ENCODE measurements at regions not wholly inside any gene's neighbourhood (a gene's known extent, or its start where the extent isn't known, plus 50 kb on each side); places are given as distances from the start of the nearest gene placed in this dataset.

DNA sequence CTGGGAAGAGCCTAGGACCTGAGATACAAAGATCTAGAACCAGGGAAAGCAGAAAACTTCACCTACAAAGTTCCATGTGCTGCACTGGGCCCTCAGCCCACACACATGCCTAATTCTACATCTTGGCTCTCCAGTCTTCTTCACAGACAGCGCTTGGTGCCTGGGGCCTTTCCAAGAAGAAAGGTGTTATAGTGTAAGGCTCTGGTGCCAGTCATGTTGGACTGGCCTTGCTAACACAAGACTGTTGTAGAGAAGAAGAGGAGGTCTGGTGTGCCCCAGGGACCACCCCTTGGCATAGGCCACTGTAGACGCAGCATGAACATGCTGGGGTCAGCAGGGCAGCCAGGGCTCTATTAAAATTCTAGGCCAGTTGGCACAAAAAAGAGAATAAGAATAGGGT is 226.2 kb upstream of the CTNNB1 start:
- peaks cover 15 to 28% (median 21%) of the 10 kb centered on the region in 4 donors for H3K4me1 ChIP-seq
- H3K27ac ChIP-seq, result peak overlapping the region in 2 of 5 donors; percentile 14 to 72
- TF ChIP-seq, protein P1, sequence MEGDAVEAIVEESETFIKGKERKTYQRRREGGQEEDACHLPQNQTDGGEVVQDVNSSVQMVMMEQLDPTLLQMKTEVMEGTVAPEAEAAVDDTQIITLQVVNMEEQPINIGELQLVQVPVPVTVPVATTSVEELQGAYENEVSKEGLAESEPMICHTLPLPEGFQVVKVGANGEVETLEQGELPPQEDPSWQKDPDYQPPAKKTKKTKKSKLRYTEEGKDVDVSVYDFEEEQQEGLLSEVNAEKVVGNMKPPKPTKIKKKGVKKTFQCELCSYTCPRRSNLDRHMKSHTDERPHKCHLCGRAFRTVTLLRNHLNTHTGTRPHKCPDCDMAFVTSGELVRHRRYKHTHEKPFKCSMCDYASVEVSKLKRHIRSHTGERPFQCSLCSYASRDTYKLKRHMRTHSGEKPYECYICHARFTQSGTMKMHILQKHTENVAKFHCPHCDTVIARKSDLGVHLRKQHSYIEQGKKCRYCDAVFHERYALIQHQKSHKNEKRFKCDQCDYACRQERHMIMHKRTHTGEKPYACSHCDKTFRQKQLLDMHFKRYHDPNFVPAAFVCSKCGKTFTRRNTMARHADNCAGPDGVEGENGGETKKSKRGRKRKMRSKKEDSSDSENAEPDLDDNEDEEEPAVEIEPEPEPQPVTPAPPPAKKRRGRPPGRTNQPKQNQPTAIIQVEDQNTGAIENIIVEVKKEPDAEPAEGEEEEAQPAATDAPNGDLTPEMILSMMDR (IDR thresholded peaks at IDR 0.05), result no peak
- TF ChIP-seq EP300 (IDR thresholded peaks at IDR 0.05) (no peak), POLR2A (IDR thresholded peaks at IDR 0.05) (no peak), POLR2AphosphoS5 (IDR thresholded peaks at IDR 0.05) (no peak)
- intact Hi-C loops (cut with DNase I; ENCODE audit: low total_unique reads), result no loop called here
- H3K27me3 ChIP-seq, result no peaks in the 10 kb centered on the region
- 92 to 100% (median 96%) methylated on average over 2 of the region's 2 CpGs for WGBS, 5 donors
- no peak for DNase-seq
- H3K9me3 ChIP-seq, result no peaks in the 10 kb centered on the region
- H3K36me3 ChIP-seq, result no peaks in the 10 kb centered on the region
- H3K4me3 ChIP-seq, result no peak overlapping the region

DNA sequence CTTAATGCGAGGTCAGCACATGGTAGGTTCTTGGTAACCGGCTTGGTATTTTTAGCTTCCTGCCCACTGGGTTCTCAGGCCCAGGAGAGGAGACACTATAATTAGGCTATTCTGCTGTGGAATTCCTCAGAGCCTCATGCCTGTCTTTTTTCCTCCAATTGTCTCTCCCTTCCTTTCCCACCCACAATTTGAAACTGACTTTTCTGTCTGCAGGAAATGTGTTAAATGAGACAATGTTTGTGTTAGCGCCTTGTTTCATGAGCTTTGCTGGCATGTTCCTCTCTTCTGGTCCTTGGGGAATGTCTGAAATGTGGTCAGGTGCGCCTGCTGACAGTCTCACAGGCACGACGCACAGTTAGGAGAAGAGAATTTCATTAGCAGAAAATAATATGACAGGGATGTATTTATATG is 223.6 kb upstream of the CTNNB1 start:
- intact Hi-C loops (cut with DNase I; ENCODE audit: low total_unique reads), result no loop called here
- WGBS, 5 donors, result 63 to 87% (median 79%) methylated on average over 6 of the region's 6 CpGs
- H3K4me1 ChIP-seq, result peaks cover 15 to 24% (median 19%) of the 10 kb centered on the region in 4 donors
- H3K27me3 ChIP-seq, result no peaks in the 10 kb centered on the region
- no peaks in the 10 kb centered on the region for H3K9me3 ChIP-seq
- no peak for DNase-seq
- peak overlapping the region in 2 of 5 donors; percentile 19 to 22 for H3K27ac ChIP-seq
- no peak overlapping the region for H3K4me3 ChIP-seq
- peak in 2 of 3 donors; percentile 3 to 7 for TF ChIP-seq POLR2AphosphoS5 (IDR thresholded peaks at IDR 0.05)
- no peak for TF ChIP-seq EP300 (IDR thresholded peaks at IDR 0.05)
- TF ChIP-seq POLR2A (IDR thresholded peaks at IDR 0.05), result no peak
- TF ChIP-seq, protein P1 (IDR thresholded peaks at IDR 0.05), result no peak
- no peaks in the 10 kb centered on the region for H3K36me3 ChIP-seq

DNA sequence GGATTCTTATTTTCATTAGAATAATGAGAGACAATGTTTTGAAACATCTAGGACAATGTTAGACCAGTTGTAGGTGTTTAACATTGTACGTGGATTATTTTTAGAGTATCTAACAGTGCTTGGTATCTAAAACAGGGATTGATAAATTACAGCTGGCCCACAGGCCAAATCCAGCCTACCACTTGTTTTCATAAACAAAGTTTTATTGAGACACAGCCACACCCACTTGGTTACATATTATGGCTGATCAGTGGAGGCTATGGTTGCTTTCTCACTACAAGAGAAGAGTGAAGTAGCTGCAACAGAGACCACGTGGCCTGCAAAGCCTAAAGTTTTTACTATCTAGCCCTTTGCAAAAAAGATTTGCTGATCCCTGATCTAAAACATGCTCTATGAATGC is 223.1 kb upstream of the CTNNB1 start:
- no peak for TF ChIP-seq EP300 (IDR thresholded peaks at IDR 0.05)
- TF ChIP-seq, protein P1 (IDR thresholded peaks at IDR 0.05), result no peak
- TF ChIP-seq POLR2A (IDR thresholded peaks at IDR 0.05), result no peak
- TF ChIP-seq POLR2AphosphoS5 (IDR thresholded peaks at IDR 0.05), result no peak
- H3K4me3 ChIP-seq, result no peak overlapping the region
- intact Hi-C loops (cut with DNase I; ENCODE audit: low total_unique reads), result no loop called here
- peaks cover 11 to 18% (median 14%) of the 10 kb centered on the region in 4 donors for H3K4me1 ChIP-seq
- no peaks in the 10 kb centered on the region for H3K9me3 ChIP-seq
- no peak for DNase-seq
- no peaks in the 10 kb centered on the region for H3K36me3 ChIP-seq
- H3K27ac ChIP-seq, result peak overlapping the region in 1 of 5 donors; percentile 19
- 60 to 80% (median 73%) methylated on average over 2 of the region's 2 CpGs for WGBS, 5 donors
- H3K27me3 ChIP-seq, result no peaks in the 10 kb centered on the region

DNA sequence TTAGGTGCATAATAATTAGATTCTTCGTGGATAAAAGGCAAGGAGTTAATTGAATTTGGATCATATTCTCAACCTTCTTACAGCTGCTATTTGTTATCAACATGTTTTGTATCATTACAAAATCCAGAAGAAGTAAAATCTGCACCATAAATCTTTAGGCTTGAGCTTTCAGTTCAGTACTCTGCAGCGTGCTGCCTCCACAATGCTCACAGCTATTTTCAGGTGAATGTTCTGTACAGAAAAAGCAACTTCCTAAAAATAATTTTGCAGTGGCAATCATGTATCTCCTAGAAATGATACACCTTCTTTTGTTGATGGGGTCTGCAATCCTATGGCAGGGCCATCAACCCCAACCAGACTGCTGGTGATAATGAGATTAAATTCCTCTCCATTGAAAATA is 220.9 kb upstream of the CTNNB1 start:
- intact Hi-C loops (cut with DNase I; ENCODE audit: low total_unique reads), result no loop called here
- no peak overlapping the region for H3K4me3 ChIP-seq

More for the DNA sequence above, 220.9 kb upstream of the CTNNB1 start:
- Histone ChIP-seq H3K27me3 (no peaks in the 10 kb centered on the region), H3K9me3 (no peaks in the 10 kb centered on the region), H3K4me1 (peaks cover 0 to 6% (median 0%) of the 10 kb centered on the region in 4 donors), H3K27ac (no peak overlapping the region), H3K36me3 (no peaks in the 10 kb centered on the region)
- WGBS, 5 donors, result 80 to 90% (median 83%) methylated on average over 2 of the region's 2 CpGs
- TF ChIP-seq POLR2A (IDR thresholded peaks at IDR 0.05), result no peak
- TF ChIP-seq POLR2AphosphoS5 (IDR thresholded peaks at IDR 0.05), result no peak
- TF ChIP-seq EP300 (IDR thresholded peaks at IDR 0.05), result no peak
- TF ChIP-seq, protein P1 (IDR thresholded peaks at IDR 0.05), result no peak
- DNase-seq, result no peak
